H1 (cell line): ENCODE measurements at regions not wholly inside any gene's neighbourhood (a gene's known extent, or its start where the extent isn't known, plus 50 kb on each side); places are given as distances from the start of the nearest gene placed in this dataset.
A peak's percentile ranks its signal among the peaks of the same experiment; 100 is the strongest.

Experiments used
- CTCF ChIA-PET: fragments of 300-600 bp; sonication (Branson Sonifier 250); formaldehyde crosslinking; loops from one replicate; lab custom pipeline; 2021; ENCODE audit not compliant: partially characterized antibody; lab: Charles Lee
- POLR2A ChIA-PET: fragments of 300-600 bp; sonication (Branson Sonifier 250); formaldehyde crosslinking; loops from one replicate; lab custom pipeline; 2021; ENCODE audit warnings: inconsistent platforms; ENCODE audit not compliant: partially characterized antibody; lab: Charles Lee
- DNase-seq, 2 experiments: peaks; one replicate each; pipeline versions ENCODE4 v3.0.0 to v3.0.0-alpha.2; 2010 to 2022; ENCODE audit warnings: low spot score in 2 of 2, low read depth in 1 of 2, mixed read lengths in 1 of 2
- FAIRE-seq: peaks from 2 replicates; lab custom pipeline; 2011; peaks lifted over from hg19 to GRCh38; lab: Jason Lieb, UNC
- H2AFZ ChIP-seq: 2 replicates; pipeline ENCODE4 v1.8.1; 2012; ENCODE audit warnings: low read length, inconsistent platforms
- H2AK5ac ChIP-seq: 2 replicates; pipeline ENCODE4 v1.6.1; 2013; ENCODE audit warnings: low read depth, low read length
- H2BK120ac ChIP-seq: replicated peaks from 2 replicates; pipeline ENCODE3; 2013; ENCODE audit warnings: low read depth, low read length, inconsistent platforms
- H2BK12ac ChIP-seq: 2 replicates; pipeline ENCODE4 v1.6.1; 2013; ENCODE audit warnings: low read depth, low read length
- H2BK15ac ChIP-seq: 2 replicates; pipeline ENCODE4 v1.6.1; 2013; ENCODE audit warnings: low read length
- H2BK20ac ChIP-seq: 2 replicates; pipeline ENCODE4 v1.6.1; 2013; ENCODE audit warnings: low read length
- H2BK5ac ChIP-seq: 2 replicates; pipeline ENCODE4 v1.6.1; 2013; ENCODE audit warnings: low read depth, low read length
- H3K14ac ChIP-seq: 2 replicates; pipeline ENCODE4 v1.6.1; 2013; ENCODE audit warnings: inconsistent platforms; ENCODE audit not compliant: insufficient read length
- H3K18ac ChIP-seq: 2 replicates; pipeline ENCODE4 v1.6.1; 2013; ENCODE audit warnings: low read length; ENCODE audit errors: extremely low read depth
- H3K23ac ChIP-seq: 2 replicates; pipeline ENCODE4 v1.6.1; 2013; ENCODE audit warnings: inconsistent platforms; ENCODE audit not compliant: insufficient read length
- H3K23me2 ChIP-seq: 2 replicates; pipeline ENCODE4 v1.6.1; 2013; ENCODE audit warnings: low read depth, low read length
- H3K27ac ChIP-seq: 2 replicates; pipeline ENCODE4 v1.6.1; 2011; ENCODE audit warnings: low read depth, low read length, inconsistent platforms
- H3K27me3 ChIP-seq, 4 experiments: replicated peaks in 1 of 4; 1 replicate in 1 of 4; 2 replicates in 3 of 4; pipeline versions ENCODE4 v1.6.1 to v1.8.1; 2011 to 2013; ENCODE audit warnings: low read length in 3 of 4, mild to moderate bottlenecking in 3 of 4, inconsistent platforms in 2 of 4, mixed read lengths in 2 of 4, moderate library complexity in 1 of 4; ENCODE audit not compliant: control insufficient read depth in 3 of 4, insufficient read depth in 3 of 4; ENCODE audit errors: extremely low read depth in 1 of 4
- H3K36me3 ChIP-seq, 4 experiments: 2 replicates each; pipeline versions ENCODE4 v1.6.1 to v1.8.1; 2011 to 2013; ENCODE audit warnings: mild to moderate bottlenecking in 4 of 4, low read length in 3 of 4, moderate library complexity in 2 of 4, control low read depth in 1 of 4, inconsistent platforms in 1 of 4; ENCODE audit not compliant: insufficient read depth in 4 of 4, control insufficient read depth in 2 of 4
- H3K4ac ChIP-seq: replicated peaks from 2 replicates; pipeline ENCODE3; 2013; ENCODE audit warnings: low read length, low read depth, mixed read lengths, inconsistent platforms; ENCODE audit not compliant: insufficient read length
- H3K4me1 ChIP-seq, 4 experiments: replicated peaks in 1 of 4; 1 replicate in 1 of 4; 2 replicates in 3 of 4; pipeline versions ENCODE4 v1.6.1 to v1.8.1; 2011 to 2013; ENCODE audit warnings: low read length in 3 of 4, inconsistent platforms in 2 of 4, mixed read lengths in 1 of 4; ENCODE audit not compliant: insufficient read depth in 4 of 4, control insufficient read depth in 3 of 4
- H3K4me2 ChIP-seq, 2 experiments: 2 replicates each; pipeline versions ENCODE4 v1.6.1 to v1.8.1; 2011 to 2013; ENCODE audit warnings: low read depth in 2 of 2, low read length in 2 of 2, control low read depth in 1 of 2, inconsistent platforms in 1 of 2, mild to moderate bottlenecking in 1 of 2; ENCODE audit not compliant: insufficient read depth in 1 of 2
- H3K4me3 ChIP-seq, 4 experiments: fragments of 200-600, 300-600 bp in 1 of 4; sonication (generic), shearing (Covaris generic), sonication (Bioruptor Twin) in 1 of 4; 2 replicates each; pipeline versions ENCODE4 v1.5.1 to v1.8.1; 2011 to 2016; ENCODE audit warnings: low read length in 4 of 4, low read depth in 3 of 4, control low read depth in 2 of 4, inconsistent platforms in 2 of 4, mild to moderate bottlenecking in 2 of 4, mixed read lengths in 1 of 4, moderate library complexity in 1 of 4; ENCODE audit not compliant: insufficient read depth in 2 of 4; ENCODE audit errors: extremely low read depth in 1 of 4
- H3K56ac ChIP-seq: replicated peaks from 2 replicates; pipeline ENCODE3; 2013; ENCODE audit warnings: low read depth, mild to moderate bottlenecking, mixed read lengths, low read length, inconsistent platforms; ENCODE audit not compliant: insufficient read length
- H3K79me1 ChIP-seq: 2 replicates; pipeline ENCODE4 v1.6.1; 2013; ENCODE audit warnings: low read depth, low read length, control low read depth
- H3K79me2 ChIP-seq, 2 experiments: 2 replicates each; pipeline versions ENCODE4 v1.6.1 to v1.8.1; 2012 to 2013; ENCODE audit warnings: low read length in 2 of 2, mild to moderate bottlenecking in 2 of 2, inconsistent platforms in 1 of 2; ENCODE audit not compliant: insufficient read depth in 2 of 2, control insufficient read depth in 1 of 2
- H3K9ac ChIP-seq, 4 experiments: replicated peaks in 1 of 4; 1 replicate in 1 of 4; 2 replicates in 3 of 4; pipeline versions ENCODE4 v1.6.1 to v1.8.1; 2011 to 2013; ENCODE audit warnings: low read depth in 3 of 4, low read length in 3 of 4, control low read depth in 2 of 4, mild to moderate bottlenecking in 2 of 4, moderate library complexity in 2 of 4, inconsistent platforms in 1 of 4; ENCODE audit errors: extremely low read depth in 1 of 4
- H3K9me3 ChIP-seq, 2 experiments: 2 replicates each; pipeline versions ENCODE4 v1.6.1 to v1.8.1; 2012 to 2013; ENCODE audit warnings: mild to moderate bottlenecking in 2 of 2, moderate library complexity in 2 of 2, control low read depth in 1 of 2, inconsistent platforms in 1 of 2, low read depth in 1 of 2, low read length in 1 of 2, mixed read lengths in 1 of 2; ENCODE audit not compliant: insufficient read depth in 2 of 2
- H4K20me1 ChIP-seq, 2 experiments: replicated peaks in 1 of 2; 2 replicates each; pipeline versions ENCODE3 to v1.8.1; 2011 to 2013; ENCODE audit warnings: inconsistent platforms in 2 of 2, low read length in 2 of 2, mild to moderate bottlenecking in 1 of 2; ENCODE audit not compliant: insufficient read depth in 2 of 2, control insufficient read depth in 1 of 2
- H4K5ac ChIP-seq: 2 replicates; pipeline ENCODE4 v1.6.1; 2013; ENCODE audit warnings: low read length, low read depth, mixed read lengths, inconsistent platforms; ENCODE audit not compliant: insufficient read length
- H4K8ac ChIP-seq: 2 replicates; pipeline ENCODE4 v1.8.0; 2013; ENCODE audit warnings: mild to moderate bottlenecking, moderate library complexity, low read length, inconsistent platforms; ENCODE audit not compliant: insufficient read depth; ENCODE audit errors: extremely low read depth
- H4K91ac ChIP-seq: replicated peaks from 2 replicates; pipeline ENCODE3; 2013; ENCODE audit warnings: low read length, mixed read lengths, inconsistent platforms; ENCODE audit not compliant: insufficient read length
- ATF3 ChIP-seq: IDR thresholded peaks from 2 replicates; pipeline ENCODE4 v1.6.1; 2011; ENCODE audit warnings: low read depth, mild to moderate bottlenecking, low read length; ENCODE audit not compliant: insufficient read depth
- CREB1 ChIP-seq: IDR thresholded peaks from 2 replicates; pipeline ENCODE4 v1.6.1; 2012; ENCODE audit warnings: inconsistent platforms
- KDM1A ChIP-seq: fragments of 200-600, 300-600 bp; sonication (generic); IDR thresholded peaks from 2 replicates; pipeline ENCODE4 v1.7.1; 2016; ENCODE audit warnings: mild to moderate bottlenecking, low read length, borderline replicate concordance
- KDM4A ChIP-seq: IDR thresholded peaks from one replicate; pipeline ENCODE4 v1.7.1; 2012; ENCODE audit warnings: low read depth, mild to moderate bottlenecking, moderate library complexity, low read length, inconsistent platforms; ENCODE audit not compliant: severe bottlenecking
- MAX ChIP-seq: IDR thresholded peaks from 2 replicates; pipeline ENCODE4 v1.6.1; 2012; ENCODE audit warnings: inconsistent platforms
- POLR2A ChIP-seq, 2 experiments: IDR thresholded peaks; 1 replicate in 1 of 2; 2 replicates in 1 of 2; pipeline ENCODE4 v1.6.1; 2011; ENCODE audit warnings: low read depth in 2 of 2, low read length in 2 of 2, mild to moderate bottlenecking in 2 of 2; ENCODE audit errors: control extremely low read depth in 1 of 2
- RNF2 ChIP-seq: fragments of 200-900, 300-1000 bp; sonication (generic); IDR thresholded peaks from 2 replicates; pipeline ENCODE4 v1.7.1; 2016; ENCODE audit warnings: borderline replicate concordance, low read depth, mild to moderate bottlenecking, antibody characterized with exemption, low read length; ENCODE audit not compliant: poor library complexity, severe bottlenecking; ENCODE audit errors: missing control alignments
- SRF ChIP-seq: IDR thresholded peaks from 2 replicates; pipeline ENCODE4 v1.6.1; 2011; ENCODE audit warnings: mild to moderate bottlenecking, low read depth, low read length, moderate library complexity
- WGBS, 2 experiments: shearing (Covaris generic) in 1 of 2; methylation state at CpG; one replicate each; pipeline versions ENCODE4 v1.1.6 to v1.1.7; 2013 to 2015; ENCODE audit warnings: low lambda C conversion rate in 2 of 2, mixed read lengths in 2 of 2, inconsistent platforms in 1 of 2, low coverage in 1 of 2, missing lambda C conversion rate in 1 of 2; ENCODE audit not compliant: insufficient replicate concordance in 2 of 2, insufficient coverage in 1 of 2, insufficient read length in 1 of 2; ENCODE audit errors: extremely low coverage in 1 of 2, missing lambda C conversion rate in 1 of 2; 5-methylcytosine and 5-hydroxymethylcytosine counted together

- DNase-seq: no peak
- no peak overlapping the region for H3K23ac ChIP-seq
- no peak overlapping the region for H4K5ac ChIP-seq
- H3K4me3 ChIP-seq: no peak overlapping the region
- H4K8ac ChIP-seq: no peak overlapping the region
- no peak overlapping the region for H3K4ac ChIP-seq
- H3K4me2 ChIP-seq: no peak overlapping the region
- H3K56ac ChIP-seq: no peak overlapping the region
- H2BK120ac ChIP-seq: no peak overlapping the region
- H2BK20ac ChIP-seq: peak overlapping the region; percentile 56; the same call in 1 of the 2 replicates
- H2BK5ac ChIP-seq: peak overlapping the region; percentile 36; the same call in 1 of the 2 replicates
- no peak overlapping the region for H3K18ac ChIP-seq
- TF ChIP-seq RNF2 (no peak), MAX (no peak), SRF (no peak), ATF3 (no peak), POLR2A (IDR thresholded peaks at IDR 0.05; ENCODE audit: control extremely low read depth in 1 of 2, low read depth in 2 of 2, low read length in 2 of 2) (no peak), KDM1A (no peak), CREB1 (no peak), KDM4A (no peak)
- no peaks in the 10 kb centered on the region for H3K79me2 ChIP-seq
- ChIA-PET POLR2A (interaction anchor here (1.1 kb wide), 1 partner anchor 17 kb away, joined by 4 read pairs; no protein-coding TSS in a partner anchor), CTCF (no interaction called here)
- H3K27ac ChIP-seq: no peak overlapping the region
- peak overlapping the region; percentile 82; the same call in 1 of the 2 replicates for H2BK12ac ChIP-seq
- no peaks in the 10 kb centered on the region for H3K36me3 ChIP-seq
- H2AFZ ChIP-seq: no peak overlapping the region
- no peaks in the 10 kb centered on the region for H3K79me1 ChIP-seq
- no peak for FAIRE-seq
- WGBS, 2 experiments: 90% methylated on average over 10 of the region's 10 CpGs; no CpG with 5 or more reads in 1 of the 2 experiments
- H2BK15ac ChIP-seq: no peak overlapping the region
- no peak overlapping the region for H3K9ac ChIP-seq
- H2AK5ac ChIP-seq: peak overlapping the region; percentile 13; the same call in 1 of the 2 replicates
- H3K4me1 ChIP-seq: peaks cover 0 to 13% (median 2%) of the 10 kb centered on the region in 4 experiments; a peak in 5 of 7 replicates
- H4K91ac ChIP-seq: no peak overlapping the region
- no peaks in the 10 kb centered on the region for H3K27me3 ChIP-seq
- H3K9me3 ChIP-seq: no peaks in the 10 kb centered on the region
- H3K14ac ChIP-seq: no peak overlapping the region
- no peaks in the 10 kb centered on the region for H4K20me1 ChIP-seq
- no peaks in the 10 kb centered on the region for H3K23me2 ChIP-seq
Observed at GRCh38 chr10:6819301-6819700, 239.2 kb upstream of the PRKCQ start.
